GF-D8 (cell line): ENCODE measurements at regions not wholly inside any gene's neighbourhood (a gene's known extent, or its start where the extent isn't known, plus 50 kb on each side); places are given as distances from the start of the nearest gene placed in this dataset.
"Not testable (repeated sequence)": the region's sequence is repeated elsewhere in the genome, so short reads cannot be mapped to it uniquely, and the experiment has no call there.

Experiments used
- DNase-seq: peaks from one replicate; lab custom pipeline; 2025; lab: John Stamatoyannopoulos, UW

- no peak for DNase-seq
Measured at GRCh38 chr14:34300330-34300729, 161.7 kb downstream of the SPTSSA start.

GRCh38 chr14:34299360-34299759 is 162.7 kb downstream of the SPTSSA start:
- DNase-seq = no peak

- no peak for DNase-seq
Measured at GRCh38 chr14:34297786-34298520, 164.1 kb downstream of the SPTSSA start.

- DNase-seq = no peak
Measured at GRCh38 chr14:34283590-34283989, 178.4 kb downstream of the SPTSSA start.

GRCh38 chr14:34277191-34277590 is 184.8 kb downstream of the SPTSSA start:
- DNase-seq = no peak

GRCh38 chr14:34275530-34275929 is 186.5 kb downstream of the SPTSSA start:
- DNase-seq = no peak

GRCh38 chr14:34275078-34275477 is 187.0 kb downstream of the SPTSSA start:
- DNase-seq = no peak

- DNase-seq = not testable (repeated sequence)
Measured at GRCh38 chr14:34273716-34274115, 188.3 kb downstream of the SPTSSA start.

GRCh38 chr14:34270361-34270760 is 191.7 kb downstream of the SPTSSA start:
- no peak for DNase-seq

- DNase-seq = no peak
Measured at GRCh38 chr14:34266344-34266743, 195.7 kb downstream of the SPTSSA start.

GRCh38 chr14:34262127-34262910 is 199.7 kb downstream of the SPTSSA start:
- DNase-seq = no peak

GRCh38 chr14:34259996-34260395 is 202.0 kb downstream of the SPTSSA start:
- no peak for DNase-seq

GRCh38 chr14:34258318-34258717 is 203.7 kb downstream of the SPTSSA start:
- DNase-seq = no peak

- no peak for DNase-seq
Measured at GRCh38 chr14:34257505-34257904, 204.5 kb downstream of the SPTSSA start.

- DNase-seq = no peak
Measured at GRCh38 chr14:34256223-34256622, 205.8 kb downstream of the SPTSSA start.

GRCh38 chr14:34254571-34254970 is 207.5 kb downstream of the SPTSSA start:
- DNase-seq = no peak

- DNase-seq = no peak
Measured at GRCh38 chr14:34254031-34254430, 208.0 kb downstream of the SPTSSA start.

GRCh38 chr14:34252227-34252626 is 209.8 kb downstream of the SPTSSA start:
- no peak for DNase-seq

GRCh38 chr14:34251662-34252061 is 210.4 kb downstream of the SPTSSA start:
- DNase-seq = no peak

GRCh38 chr14:34250959-34251358 is 211.1 kb downstream of the SPTSSA start:
- DNase-seq = no peak

- no peak for DNase-seq
Measured at GRCh38 chr14:34247605-34248004, 214.4 kb downstream of the SPTSSA start.

GRCh38 chr14:34246206-34246605 is 215.8 kb downstream of the SPTSSA start:
- DNase-seq = no peak

- no peak for DNase-seq
Measured at GRCh38 chr14:34243401-34243800, 218.6 kb downstream of the SPTSSA start.
